Epithelial cell of esophagus (primary cell): ENCODE measurements at regions not wholly inside any gene's neighbourhood (a gene's known extent, or its start where the extent isn't known, plus 50 kb on each side); places are given as distances from the start of the nearest gene placed in this dataset.

Experiments used
- DNase-seq: peaks from one replicate; pipeline ENCODE4 v3.0.0; 2010; ENCODE audit warnings: low read depth
- H3K4me3 ChIP-seq: 2 replicates; pipeline ENCODE4 v1.5.1; 2011; ENCODE audit warnings: mild to moderate bottlenecking, low read length, control low read depth
- TF ChIP-seq, protein P1 (sequence below): IDR thresholded peaks from 2 replicates; pipeline ENCODE4 v1.5.1; 2011; ENCODE audit warnings: low read depth, mild to moderate bottlenecking, low read length, control low read depth, inconsistent platforms; ENCODE audit not compliant: insufficient read depth; ENCODE audit errors: missing control alignments

- TF ChIP-seq, protein P1, sequence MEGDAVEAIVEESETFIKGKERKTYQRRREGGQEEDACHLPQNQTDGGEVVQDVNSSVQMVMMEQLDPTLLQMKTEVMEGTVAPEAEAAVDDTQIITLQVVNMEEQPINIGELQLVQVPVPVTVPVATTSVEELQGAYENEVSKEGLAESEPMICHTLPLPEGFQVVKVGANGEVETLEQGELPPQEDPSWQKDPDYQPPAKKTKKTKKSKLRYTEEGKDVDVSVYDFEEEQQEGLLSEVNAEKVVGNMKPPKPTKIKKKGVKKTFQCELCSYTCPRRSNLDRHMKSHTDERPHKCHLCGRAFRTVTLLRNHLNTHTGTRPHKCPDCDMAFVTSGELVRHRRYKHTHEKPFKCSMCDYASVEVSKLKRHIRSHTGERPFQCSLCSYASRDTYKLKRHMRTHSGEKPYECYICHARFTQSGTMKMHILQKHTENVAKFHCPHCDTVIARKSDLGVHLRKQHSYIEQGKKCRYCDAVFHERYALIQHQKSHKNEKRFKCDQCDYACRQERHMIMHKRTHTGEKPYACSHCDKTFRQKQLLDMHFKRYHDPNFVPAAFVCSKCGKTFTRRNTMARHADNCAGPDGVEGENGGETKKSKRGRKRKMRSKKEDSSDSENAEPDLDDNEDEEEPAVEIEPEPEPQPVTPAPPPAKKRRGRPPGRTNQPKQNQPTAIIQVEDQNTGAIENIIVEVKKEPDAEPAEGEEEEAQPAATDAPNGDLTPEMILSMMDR = no peak
- no peak for DNase-seq
- H3K4me3 ChIP-seq = no peak overlapping the region
Measured at GRCh38 chr12:82028772-82029171, 269.6 kb upstream of the PPFIA2 start.

DNA sequence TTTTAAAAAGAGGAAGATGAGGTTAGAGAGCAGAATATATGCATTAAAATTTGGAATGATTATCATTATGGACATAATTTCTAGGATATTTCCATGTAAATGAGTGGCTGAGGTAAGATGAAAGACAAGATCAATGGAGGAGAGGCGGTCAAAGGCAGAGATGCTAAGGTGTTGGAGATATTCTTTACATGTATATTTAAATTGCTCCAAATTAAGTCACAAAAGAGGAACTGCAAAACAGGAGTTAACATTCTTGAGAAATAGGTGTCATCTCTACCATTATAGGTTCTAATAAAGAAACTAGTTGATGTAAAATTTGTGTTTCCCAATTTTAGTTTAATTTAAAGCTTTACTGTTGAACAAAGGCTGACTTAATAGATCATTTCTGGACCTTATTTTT is 268.5 kb upstream of the PPFIA2 start:
- TF ChIP-seq, protein P1 = no peak
- H3K4me3 ChIP-seq = no peak overlapping the region
- DNase-seq = no peak

DNA sequence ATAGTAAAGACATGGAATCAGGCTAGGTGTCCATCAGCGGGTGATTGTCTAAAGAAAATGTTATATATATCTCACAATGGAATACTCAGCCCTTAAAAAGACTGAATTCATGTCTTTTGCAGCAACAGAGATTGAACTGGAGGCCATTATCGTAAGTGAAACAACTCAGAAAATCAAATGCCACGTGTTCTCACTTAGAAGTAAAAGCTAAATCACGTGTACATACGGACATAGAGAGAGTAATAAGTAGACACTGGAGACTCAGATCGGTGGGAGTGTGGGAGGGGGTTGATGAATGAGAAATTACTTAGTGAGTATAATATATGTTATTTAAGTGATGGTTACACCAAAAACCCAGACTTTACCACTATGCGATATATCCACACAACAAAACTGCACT is 266.3 kb upstream of the PPFIA2 start:
- no peak for DNase-seq
- H3K4me3 ChIP-seq = no peak overlapping the region
- TF ChIP-seq, protein P1 = no peak

DNA sequence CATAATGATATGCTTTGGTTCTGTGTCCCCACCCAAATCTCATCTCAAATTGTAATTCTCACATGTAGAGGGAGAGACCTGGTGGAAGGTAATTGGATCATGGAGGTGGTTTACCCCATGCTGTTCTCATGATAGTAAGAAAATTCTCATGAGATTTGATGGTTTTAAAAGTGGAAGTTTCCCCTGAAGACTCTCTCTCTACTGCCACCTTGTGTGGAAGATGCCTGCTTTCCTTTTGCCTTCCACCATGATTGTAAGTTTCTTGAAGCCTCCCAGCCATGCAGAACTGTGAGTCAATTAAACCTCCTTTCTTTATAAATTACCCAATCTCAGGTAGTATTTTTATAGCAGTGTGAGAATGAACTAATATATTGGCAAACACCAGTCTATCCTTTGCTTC is 260.4 kb upstream of the PPFIA2 start:
- TF ChIP-seq, protein P1 = peak; percentile 50
- H3K4me3 ChIP-seq = no peak overlapping the region
- DNase-seq = peak; percentile 47

GRCh38 chr12:82015623-82016347 is 256.6 kb upstream of the PPFIA2 start:
- peak; percentile 58 for DNase-seq
- no peak overlapping the region for H3K4me3 ChIP-seq
- TF ChIP-seq, protein P1 = no peak

DNA sequence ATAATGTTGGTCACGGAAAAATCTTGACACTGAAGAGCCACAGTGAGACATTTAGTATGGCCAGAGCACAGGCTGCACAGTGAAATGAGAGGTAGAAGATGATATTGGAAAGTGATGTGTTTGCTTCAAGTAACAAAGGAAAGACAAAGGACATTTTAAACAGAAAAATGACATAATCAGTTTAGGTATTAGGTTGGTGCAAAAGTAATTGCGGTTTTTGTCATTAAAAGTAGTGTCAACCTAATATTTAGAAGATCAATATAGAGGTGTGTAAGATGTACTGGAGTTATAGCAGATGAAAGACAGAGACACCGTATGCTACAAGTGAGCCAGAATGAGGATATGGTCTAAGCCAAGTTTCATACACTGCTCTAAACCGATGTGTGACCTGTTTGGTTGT is 253.0 kb upstream of the PPFIA2 start:
- DNase-seq = no peak
- H3K4me3 ChIP-seq = no peak overlapping the region
- TF ChIP-seq, protein P1 = no peak

DNA sequence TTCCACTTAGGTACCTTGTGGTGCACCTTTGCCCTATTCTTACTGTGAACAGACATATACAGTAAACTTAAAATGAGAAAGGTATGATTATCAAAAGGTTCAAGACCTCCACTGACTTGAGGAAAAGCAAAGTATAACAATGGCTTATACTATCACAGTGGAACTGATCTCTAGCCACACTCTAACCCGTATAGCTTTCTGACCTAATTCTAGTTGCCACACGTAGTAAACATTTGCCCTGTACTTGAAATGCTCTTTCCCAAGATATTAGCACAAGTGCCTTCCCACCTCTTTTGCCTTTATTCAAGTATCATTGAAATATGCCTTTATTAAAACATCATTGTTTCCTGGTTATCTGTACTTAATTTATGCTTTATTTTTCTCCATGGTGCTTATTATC is 250.4 kb upstream of the PPFIA2 start:
- no peak for DNase-seq
- TF ChIP-seq, protein P1 = no peak
- H3K4me3 ChIP-seq = no peak overlapping the region
